ENCODE measurements at regions not wholly inside any gene's neighbourhood (a gene's known extent, or its start where the extent isn't known, plus 50 kb on each side); places are given as distances from the start of the nearest gene placed in this dataset.
A peak's percentile ranks its signal among the peaks of the same experiment; 100 is the strongest.

DNA sequence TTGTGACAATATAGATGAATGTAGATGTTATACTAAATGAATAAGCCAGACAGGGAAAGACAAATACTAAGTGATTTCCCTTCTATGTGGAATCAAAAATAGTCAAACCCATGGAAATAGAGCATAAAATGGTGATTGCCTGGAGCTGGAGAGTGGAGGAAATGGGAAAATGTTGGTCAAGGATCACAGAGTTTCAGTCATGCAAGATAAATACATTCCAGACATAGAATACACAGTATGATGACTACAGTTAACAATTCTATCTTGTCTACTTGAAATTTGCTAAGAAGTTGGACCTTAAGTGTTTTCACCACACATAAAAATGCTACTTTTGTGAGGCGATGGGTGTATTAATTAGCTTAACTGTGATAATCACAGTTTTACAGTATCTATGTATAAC, 1182.7 kb downstream of the AACS start:
- 90% methylated on average over 1 of the region's 1 CpG for WGBS (ENCODE audit: insufficient coverage, low coverage, low lambda C conversion rate, missing lambda C conversion rate)
- no peak overlapping the region for H3K27ac ChIP-seq
- intact Hi-C loops (cut with DNase I) = no loop called here

DNA sequence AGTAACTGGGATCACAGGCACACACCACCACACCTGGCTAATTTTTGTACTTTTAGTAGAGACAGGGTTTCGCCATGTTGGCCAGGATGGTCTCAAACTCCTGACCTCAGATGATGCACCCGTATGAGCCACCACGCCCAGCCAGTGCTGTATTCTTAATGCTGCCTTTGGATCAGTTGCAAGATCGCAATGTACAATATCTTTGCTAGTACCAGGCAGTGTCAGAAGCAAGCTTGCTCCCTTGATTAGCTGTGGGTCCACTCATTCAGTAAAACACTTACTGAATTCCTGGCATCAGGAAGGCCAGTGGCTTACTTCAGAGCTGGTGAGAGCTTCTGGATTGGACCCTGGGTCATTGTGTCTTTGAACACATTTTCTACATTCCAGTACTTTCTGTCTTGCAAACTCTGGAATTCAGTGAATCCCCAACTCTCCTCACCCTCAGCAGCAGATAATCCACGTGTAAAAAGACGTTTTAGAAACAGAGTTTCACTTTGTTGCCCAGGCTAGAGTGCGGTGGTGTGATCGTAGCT, 1183.7 kb downstream of the AACS start:
- no peaks in the 10 kb centered on the region for H3K9me3 ChIP-seq
- 69% methylated on average over 7 of the region's 8 CpGs for whole genome bisulfite sequencing (ENCODE audit: insufficient coverage, low coverage, low lambda C conversion rate, missing lambda C conversion rate)
- DNase-seq = no peak

More for the DNA sequence above, 1182.7 kb downstream of the AACS start:
- no peaks in the 10 kb centered on the region for H3K4me1 ChIP-seq
- no peaks in the 10 kb centered on the region for H3K36me3 ChIP-seq
- H3K4me3 ChIP-seq = no peak overlapping the region
- H3K27me3 ChIP-seq = no peaks in the 10 kb centered on the region
- TF ChIP-seq CTCF (IDR thresholded peaks at IDR 0.05) (no peak), POLR2A (IDR thresholded peaks at IDR 0.05) (no peak)
- ATAC-seq (no peak), DNase-seq (no peak)
- H3K9me3 ChIP-seq = no peaks in the 10 kb centered on the region

DNA sequence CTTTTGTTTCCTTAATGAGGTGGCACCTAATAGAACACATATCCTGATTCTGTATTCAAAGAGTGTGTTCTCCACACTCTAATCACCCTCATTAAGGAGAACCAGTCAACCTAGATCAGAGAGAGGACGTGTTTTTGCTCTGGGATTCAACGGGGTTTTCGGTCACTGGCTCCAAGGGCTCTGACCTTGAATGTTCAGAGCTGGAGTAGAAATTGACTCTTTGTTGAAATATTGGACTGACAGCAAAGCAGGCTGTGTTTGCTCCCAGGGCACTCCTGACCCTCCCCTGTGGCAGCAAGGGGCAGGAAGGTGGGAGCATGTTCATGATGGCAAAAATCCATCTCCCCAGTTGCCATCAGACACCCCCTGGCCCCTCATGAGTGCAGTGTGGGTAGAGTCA, 1193.0 kb downstream of the AACS start:
- TF ChIP-seq POLR2A (IDR thresholded peaks at IDR 0.05) = no peak
- TF ChIP-seq CTCF (IDR thresholded peaks at IDR 0.05) = no peak
- H3K4me3 ChIP-seq = no peak overlapping the region
- intact Hi-C loops (cut with DNase I) = no loop called here
- ATAC-seq (no peak), DNase-seq (no peak)
- H3K4me1 ChIP-seq = no peaks in the 10 kb centered on the region
- no peak overlapping the region for H3K27ac ChIP-seq
- no peaks in the 10 kb centered on the region for H3K9me3 ChIP-seq
- 51% methylated on average over 3 of the region's 3 CpGs for WGBS (ENCODE audit: insufficient coverage, low coverage, low lambda C conversion rate, missing lambda C conversion rate)
- H3K36me3 ChIP-seq = no peaks in the 10 kb centered on the region
- H3K27me3 ChIP-seq = no peaks in the 10 kb centered on the region

More for the DNA sequence above, 1183.7 kb downstream of the AACS start:
- Histone ChIP-seq H3K4me1 (no peaks in the 10 kb centered on the region), H3K4me3 (no peak overlapping the region), H3K27me3 (no peaks in the 10 kb centered on the region), H3K27ac (no peak overlapping the region), H3K36me3 (no peaks in the 10 kb centered on the region)
- TF ChIP-seq CTCF (IDR thresholded peaks at IDR 0.05) (no peak), POLR2A (IDR thresholded peaks at IDR 0.05) (no peak)
- ATAC-seq = no peak
- intact Hi-C loops (cut with DNase I) = no loop called here

DNA sequence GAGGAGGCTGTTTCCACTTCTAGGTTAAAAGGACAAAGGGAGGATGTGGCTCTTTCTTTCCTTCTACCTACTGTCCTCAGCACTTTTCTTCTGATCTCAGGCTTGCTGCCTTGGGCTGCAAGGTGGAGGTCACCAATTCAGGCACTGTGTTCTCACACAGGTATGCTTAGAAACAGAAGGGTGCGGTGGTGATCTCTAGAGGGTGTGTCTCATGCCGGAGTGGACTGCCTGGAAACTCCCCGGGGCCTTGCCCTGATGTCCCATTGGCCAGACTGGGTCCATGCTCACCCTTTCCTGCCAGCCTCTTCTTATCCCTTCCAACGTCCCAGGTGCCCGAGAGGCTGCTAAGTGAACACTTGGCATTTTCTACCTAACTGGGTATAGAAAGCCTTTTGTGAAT, 1197.6 kb downstream of the AACS start:
- H3K9me3 ChIP-seq = no peaks in the 10 kb centered on the region
- no peak overlapping the region for H3K27ac ChIP-seq
- intact Hi-C loops (cut with DNase I) = no loop called here
- DNase-seq (no peak), ATAC-seq (no peak)
- TF ChIP-seq POLR2A (IDR thresholded peaks at IDR 0.05) (no peak), CTCF (IDR thresholded peaks at IDR 0.05) (no peak)
- H3K4me1 ChIP-seq = peaks cover 0 to 4% (median 0%) of the 10 kb centered on the region in 4 donors
- 96% methylated on average over 5 of the region's 5 CpGs for WGBS (ENCODE audit: insufficient coverage, low coverage, low lambda C conversion rate, missing lambda C conversion rate)
- no peak overlapping the region for H3K4me3 ChIP-seq
- no peaks in the 10 kb centered on the region for H3K36me3 ChIP-seq
- H3K27me3 ChIP-seq = no peaks in the 10 kb centered on the region

DNA sequence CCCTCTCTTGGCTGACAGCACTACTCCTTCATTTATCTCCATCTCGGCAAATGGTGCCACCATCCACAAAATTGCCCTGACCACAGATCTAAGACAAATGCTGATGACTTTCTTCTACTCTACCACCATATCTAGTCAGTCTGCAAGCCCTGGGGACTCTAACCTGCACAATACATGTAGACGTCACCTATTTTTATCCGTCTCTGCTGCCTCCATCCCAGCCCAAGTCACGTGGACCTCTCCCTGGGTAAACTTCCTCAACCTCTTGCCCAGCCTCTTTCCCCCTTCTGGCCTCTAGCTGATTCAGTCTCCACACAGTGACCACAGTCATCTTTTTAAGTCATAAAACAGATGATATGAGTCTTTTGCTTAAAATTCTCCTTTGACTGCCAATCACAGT, 1203.0 kb downstream of the AACS start:
- DNase-seq (peak in 1 of 3 donors; percentile 37), ATAC-seq (peak in 3 of 4 donors; percentile 1 to 54 (median 31))
- no peaks in the 10 kb centered on the region for H3K27me3 ChIP-seq
- no peak overlapping the region for H3K4me3 ChIP-seq
- H3K4me1 ChIP-seq = peaks cover 0 to 10% (median 0%) of the 10 kb centered on the region in 4 donors
- no peaks in the 10 kb centered on the region for H3K9me3 ChIP-seq
- TF ChIP-seq POLR2A (IDR thresholded peaks at IDR 0.05) (no peak), CTCF (IDR thresholded peaks at IDR 0.05) (no peak)
- WGBS (ENCODE audit: insufficient coverage, low coverage, low lambda C conversion rate, missing lambda C conversion rate) = 36% methylated on average over 4 of the region's 4 CpGs
- H3K27ac ChIP-seq = peak overlapping the region in 1 of 3 donors; percentile 58
- intact Hi-C loops (cut with DNase I) = no loop called here
- H3K36me3 ChIP-seq = no peaks in the 10 kb centered on the region
